ENCODE measurements at regions not wholly inside any gene's neighbourhood (a gene's known extent, or its start where the extent isn't known, plus 50 kb on each side); places are given as distances from the start of the nearest gene placed in this dataset.
"Not testable (repeated sequence)": the region's sequence is repeated elsewhere in the genome, so short reads cannot be mapped to it uniquely, and the experiment has no call there.

GRCh38 chr7:76914361-76914760 lies 117.8 kb downstream of the SPDYE17 start:
- not testable (repeated sequence) for TF ChIP-seq CTCF (IDR thresholded peaks at IDR 0.05); ZFX (IDR thresholded peaks at IDR 0.05; ENCODE audit: borderline replicate concordance)
